Type B pancreatic cell (in vitro differentiated cells): ENCODE measurements at regions not wholly inside any gene's neighbourhood (a gene's known extent, or its start where the extent isn't known, plus 50 kb on each side); places are given as distances from the start of the nearest gene placed in this dataset.

Experiments
- DNase-seq: peaks from one replicate; pipeline ENCODE4 v3.0.0; 2021; ENCODE audit warnings: mixed read lengths; ENCODE audit not compliant: unreplicated experiment; ENCODE audit errors: extremely low spot score
- H3K27ac Mint-ChIP-seq: 2 replicates; pipeline ENCODE4 v1.8.0; 2021; ENCODE audit warnings: mild to moderate bottlenecking, mixed read lengths
- H3K27me3 Mint-ChIP-seq: 2 replicates; pipeline ENCODE4 v1.8.0; 2021; ENCODE audit warnings: mixed read lengths
- H3K36me3 Mint-ChIP-seq: 2 replicates; pipeline ENCODE4 v1.8.0; 2021; ENCODE audit warnings: mixed read lengths
- H3K4me1 Mint-ChIP-seq: one replicate; pipeline ENCODE4 v1.8.0; 2021; ENCODE audit warnings: mixed read lengths; ENCODE audit not compliant: unreplicated experiment
- H3K4me3 Mint-ChIP-seq: 2 replicates; pipeline ENCODE4 v1.8.0; 2021; ENCODE audit warnings: mild to moderate bottlenecking, mixed read lengths
- H3K9me3 Mint-ChIP-seq: 2 replicates; pipeline ENCODE4 v1.8.0; 2021; ENCODE audit warnings: mixed read lengths
- CTCF ChIP-seq: fragments of 200-600 bp; sonication (generic); conservative IDR thresholded peaks from 2 replicates; pipeline ENCODE4 v1.5.0; 2021; ENCODE audit warnings: antibody characterized with exemption, mild to moderate bottlenecking

- TF ChIP-seq CTCF = no peak
- no peak overlapping the region for H3K4me3 Mint-ChIP-seq
- no peaks in the 10 kb centered on the region for H3K9me3 Mint-ChIP-seq
- H3K36me3 Mint-ChIP-seq = no peaks in the 10 kb centered on the region
- no peak overlapping the region for H3K27ac Mint-ChIP-seq
- no peak for DNase-seq
- no peaks in the 10 kb centered on the region for H3K4me1 Mint-ChIP-seq
- H3K27me3 Mint-ChIP-seq = no peaks in the 10 kb centered on the region
Observed at GRCh38 chr2:181356526-181357130, 100.6 kb upstream of the ITGA4 start.

- Mint-ChIP-seq H3K27me3 (no peaks in the 10 kb centered on the region), H3K27ac (no peak overlapping the region), H3K36me3 (no peaks in the 10 kb centered on the region), H3K4me1 (no peaks in the 10 kb centered on the region), H3K4me3 (no peak overlapping the region), H3K9me3 (no peaks in the 10 kb centered on the region)
- no peak for TF ChIP-seq CTCF
- no peak for DNase-seq
Observed at GRCh38 chr2:181357979-181358378, 99.2 kb upstream of the ITGA4 start.

- Mint-ChIP-seq H3K27ac (no peak overlapping the region), H3K36me3 (no peaks in the 10 kb centered on the region)
Observed at GRCh38 chr2:181362561-181362960, 94.6 kb upstream of the ITGA4 start.

GRCh38 chr2:181363164-181363563, 94.0 kb upstream of the ITGA4 start:
- H3K4me3 Mint-ChIP-seq = no peak overlapping the region

More at GRCh38 chr2:181362561-181362960, 94.6 kb upstream of the ITGA4 start:
- no peak for DNase-seq
- no peaks in the 10 kb centered on the region for H3K27me3 Mint-ChIP-seq
- H3K4me1 Mint-ChIP-seq = no peaks in the 10 kb centered on the region
- TF ChIP-seq CTCF = no peak
- H3K9me3 Mint-ChIP-seq = no peaks in the 10 kb centered on the region
- H3K4me3 Mint-ChIP-seq = no peak overlapping the region

GRCh38 chr2:181364492-181365170, 92.6 kb upstream of the ITGA4 start:
- H3K36me3 Mint-ChIP-seq = no peaks in the 10 kb centered on the region
- no peaks in the 10 kb centered on the region for H3K9me3 Mint-ChIP-seq
- no peaks in the 10 kb centered on the region for H3K27me3 Mint-ChIP-seq
- no peak for DNase-seq
- no peak overlapping the region for H3K4me3 Mint-ChIP-seq
- no peak overlapping the region for H3K27ac Mint-ChIP-seq
- H3K4me1 Mint-ChIP-seq = no peaks in the 10 kb centered on the region
- TF ChIP-seq CTCF = no peak

More at GRCh38 chr2:181363164-181363563, 94.0 kb upstream of the ITGA4 start:
- Mint-ChIP-seq H3K4me1 (no peaks in the 10 kb centered on the region), H3K9me3 (no peaks in the 10 kb centered on the region), H3K36me3 (no peaks in the 10 kb centered on the region), H3K27ac (no peak overlapping the region), H3K27me3 (no peaks in the 10 kb centered on the region)
- DNase-seq = no peak
- TF ChIP-seq CTCF = no peak
